K562 (cell line): ENCODE measurements at regions not wholly inside any gene's neighbourhood (a gene's known extent, or its start where the extent isn't known, plus 50 kb on each side); places are given as distances from the start of the nearest gene placed in this dataset.
"Not testable (repeated sequence)": the region's sequence is repeated elsewhere in the genome, so short reads cannot be mapped to it uniquely, and the experiment has no call there.

Experiments used
- ATAC-seq: fragments of 200-7000 bp; cut with Tn5 transposase; 3 replicates; pipeline ENCODE4 v1.9.1; 2020; ENCODE audit warnings: moderate library complexity
- BruUV-seq: library from RNA; stranded (reverse); fragments of 400-500 nt; replicated peaks from 2 replicates; lab custom pipeline; 2021; lab: Mats Ljungman, UMichigan
- CTCF ChIA-PET: fragments of 300-600 bp; formaldehyde crosslinking; extraction: SDS; loops from one replicate; lab custom pipeline; 2021; ENCODE audit warnings: low intra/inter-chr PET ratio; lab: Yijun Ruan, JAX
- POLR2A ChIA-PET: fragments of 300-600, 350-650 bp; sonication (Branson Sonifier 250); formaldehyde crosslinking; extraction: SDS; loops from one replicate; lab custom pipeline; 2021; ENCODE audit warnings: antibody characterized with exemption, inconsistent platforms; lab: Yijun Ruan, JAX
- DNase-seq, 4 experiments: peaks; one replicate each; pipeline versions ENCODE4 v3.0.0 to v3.0.0-alpha.2; 2011 to 2018; ENCODE audit warnings: low spot score in 3 of 4, mixed read lengths in 3 of 4; ENCODE audit errors: extremely low read depth in 1 of 4
- FAIRE-seq: peaks from 2 replicates; lab custom pipeline; 2011; peaks lifted over from hg19 to GRCh38; lab: Jason Lieb, UNC
- H2AFZ ChIP-seq: 2 replicates; pipeline ENCODE4 v1.6.0; 2011; ENCODE audit warnings: low read depth, low read length, control low read depth, inconsistent platforms
- H3K27ac ChIP-seq: fragments of 200-600 bp; 3 replicates; pipeline ENCODE4 v1.8.0; 2011; ENCODE audit warnings: low read depth, mild to moderate bottlenecking, control low read depth, inconsistent platforms, low read length, moderate library complexity, mixed read lengths; ENCODE audit errors: extremely low read depth
- H3K27me3 ChIP-seq, 2 experiments: fragments of 300-600 bp in 1 of 2; 2 replicates in 1 of 2; 3 replicates in 1 of 2; pipeline versions ENCODE4 v1.6.0 to v1.8.0; 2011; ENCODE audit warnings: inconsistent platforms in 2 of 2, low read length in 2 of 2, mild to moderate bottlenecking in 1 of 2, mixed read lengths in 1 of 2, moderate library complexity in 1 of 2; ENCODE audit not compliant: control insufficient read depth in 2 of 2, insufficient read depth in 2 of 2
- H3K36me3 ChIP-seq: fragments of 300-600 bp; 3 replicates; pipeline ENCODE4 v1.8.0; 2011; ENCODE audit warnings: mild to moderate bottlenecking, low read length, inconsistent platforms; ENCODE audit not compliant: control insufficient read depth, insufficient read depth
- H3K4me1 ChIP-seq, 2 experiments: fragments of 200-600 bp in 1 of 2; replicated peaks in 1 of 2; 2 replicates in 1 of 2; 3 replicates in 1 of 2; pipeline versions ENCODE4 v1.5.1 to v1.8.0; 2011; ENCODE audit warnings: inconsistent platforms in 2 of 2, low read length in 2 of 2, mild to moderate bottlenecking in 1 of 2, mixed read lengths in 1 of 2, moderate library complexity in 1 of 2; ENCODE audit not compliant: control insufficient read depth in 2 of 2, insufficient read depth in 2 of 2
- H3K4me2 ChIP-seq: 2 replicates; pipeline ENCODE4 v1.6.1; 2011; ENCODE audit warnings: low read length, control low read depth, inconsistent platforms, mixed read lengths; ENCODE audit not compliant: insufficient read depth
- H3K4me3 ChIP-seq: fragments of 200-600 bp; sonication (generic), shearing (Covaris generic); 2 replicates; pipeline ENCODE4 v1.5.1; 2016; ENCODE audit warnings: control low read depth, inconsistent platforms
- H3K79me2 ChIP-seq: fragments of 200-600 bp; 3 replicates; pipeline ENCODE4 v1.8.0; 2011; ENCODE audit warnings: low read length, inconsistent platforms; ENCODE audit not compliant: control insufficient read depth, insufficient read depth
- H3K9ac ChIP-seq, 2 experiments: 2 replicates each; pipeline versions ENCODE4 v1.6.0 to v1.6.1; 2011; ENCODE audit warnings: low read depth in 2 of 2, low read length in 2 of 2, control low read depth in 1 of 2, inconsistent platforms in 1 of 2, mild to moderate bottlenecking in 1 of 2, mixed read lengths in 1 of 2; ENCODE audit not compliant: insufficient read depth in 1 of 2
- H3K9me1 ChIP-seq: one replicate; pipeline ENCODE4 v1.6.0; 2011; ENCODE audit warnings: inconsistent platforms, mild to moderate bottlenecking, low read length, moderate library complexity; ENCODE audit not compliant: control insufficient read depth, insufficient read depth
- H3K9me3 ChIP-seq: replicated peaks from 2 replicates; pipeline ENCODE4 v1.5.1; 2011; ENCODE audit warnings: low read depth, low read length, inconsistent platforms; ENCODE audit not compliant: control insufficient read depth, insufficient read depth
- H4K20me1 ChIP-seq: replicated peaks from 2 replicates; pipeline ENCODE4 v1.6.1; 2011; ENCODE audit warnings: low read length, inconsistent platforms, mixed read lengths; ENCODE audit not compliant: control insufficient read depth, insufficient read depth
- HMG20A ChIP-seq: fragments of 450-650 bp; formaldehyde crosslinking; conservative IDR thresholded peaks from 2 replicates; pipeline ENCODE4 v1.4.0; 2020; ENCODE audit warnings: mild to moderate bottlenecking, mixed read lengths
- RCOR1 ChIP-seq, 2 experiments: IDR thresholded peaks; 2 replicates each; pipeline ENCODE4 v1.6.1; 2012; ENCODE audit warnings: low read depth in 2 of 2, low read length in 2 of 2, borderline replicate concordance in 1 of 2, improper control_type of control experiment in 1 of 2
- SRSF9 ChIP-seq: fragments of 200-400 bp; formaldehyde crosslinking; IDR thresholded peaks from 2 replicates; pipeline ENCODE4 v1.6.1; 2017; ENCODE audit warnings: low read depth, low read length, borderline replicate concordance
- TCF3 ChIP-seq: sonication (generic); formaldehyde crosslinking; IDR thresholded peaks from 2 replicates; pipeline ENCODE4 v1.4.0; 2020; ENCODE audit warnings: mild to moderate bottlenecking, missing genetic modification reagents
- WGBS: fragments of 100-300 bp; shearing (Covaris generic); methylation state at CpG from one replicate; pipeline ENCODE4 v1.1.6; 2016; ENCODE audit warnings: low coverage, mixed read lengths; ENCODE audit not compliant: insufficient coverage; ENCODE audit errors: missing lambda C conversion rate; 5-methylcytosine and 5-hydroxymethylcytosine counted together
- in situ Hi-C: fragments of 300-500 bp; cut with MboI; formaldehyde crosslinking; loops from 4 replicates; pipeline ENCODE4 v1.15.0; 2018; ENCODE audit warnings: inconsistent platforms, mixed read lengths
- intact Hi-C: fragments of 100-400 bp; cut with micrococcal nuclease; formaldehyde crosslinking; loops from 2 replicates; pipeline ENCODE4 v1.14.2; 2022

DNA sequence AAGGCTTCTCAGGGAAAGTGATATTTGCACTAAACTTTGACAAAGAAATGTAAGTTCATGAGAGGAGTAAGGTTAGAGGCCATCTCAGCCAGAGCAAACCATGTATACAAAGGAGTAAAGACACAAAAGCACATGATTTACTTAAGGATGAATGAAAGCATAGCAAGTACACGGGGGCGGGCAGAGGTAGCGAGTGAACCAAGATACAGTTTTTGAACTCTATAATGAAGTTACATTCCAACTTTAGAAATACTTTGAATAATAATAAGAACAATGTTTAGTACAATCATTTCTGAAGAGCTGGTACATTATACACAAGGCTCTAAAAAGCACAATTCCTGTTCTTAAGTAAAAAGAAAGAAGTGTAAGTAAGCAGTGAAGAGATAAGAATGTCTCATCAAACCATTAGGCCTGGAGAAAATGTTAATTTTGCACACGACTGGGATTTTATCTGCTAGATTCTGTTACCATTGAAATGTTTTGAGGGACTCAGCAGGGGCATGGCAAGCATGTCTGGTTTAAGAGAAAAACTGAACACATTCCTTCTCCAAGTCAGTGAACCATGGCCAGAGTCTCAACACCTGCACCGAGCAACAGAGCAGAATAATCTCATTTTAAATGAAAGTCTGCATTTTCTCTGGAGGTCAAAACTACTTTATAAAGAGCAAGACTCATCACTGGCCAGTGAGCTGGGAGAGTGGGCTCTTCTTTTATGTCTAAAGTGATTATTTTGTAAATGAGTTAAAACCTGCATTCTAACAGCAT, 147.6 kb upstream of the TRPM3 start (continued):
- no peak for TF ChIP-seq HMG20A
- no peak for TF ChIP-seq RCOR1 (IDR thresholded peaks at IDR 0.05; ENCODE audit: borderline replicate concordance in 1 of 2, low read depth in 2 of 2, low read length in 2 of 2)
- TF ChIP-seq, all 486 proteins: peak for 0

DNA sequence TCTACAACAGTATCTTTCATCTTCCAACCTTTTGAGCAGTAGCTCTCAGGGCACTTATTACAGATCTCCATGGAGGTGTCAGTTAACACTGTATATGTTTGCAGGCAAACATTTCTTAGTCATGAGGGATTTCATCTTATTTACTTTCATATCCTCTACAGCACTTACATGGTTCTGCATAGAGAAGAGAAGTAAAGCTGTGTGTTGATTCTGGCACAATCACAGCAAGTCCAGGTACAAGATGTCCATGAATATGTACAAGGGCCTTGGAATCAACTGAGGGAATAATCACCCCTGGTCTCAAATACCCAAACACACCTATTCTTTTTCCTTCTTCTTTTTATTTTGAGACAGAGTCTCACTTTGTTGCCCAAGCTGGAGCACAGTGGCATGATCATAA, 142.0 kb upstream of the TRPM3 start:
- no peak for DNase-seq
- ATAC-seq, result no peak
- no peak overlapping the region for H3K9ac ChIP-seq
- in situ Hi-C loops, result no loop called here
- POLR2A ChIA-PET, result no interaction called here
- TF ChIP-seq SRSF9 (no peak), TCF3 (CRISPR knock-in tag) (no peak)
- BruUV-seq, result no TSS peak
- no peaks in the 10 kb centered on the region for H3K36me3 ChIP-seq
- no peaks in the 10 kb centered on the region for H3K9me1 ChIP-seq
- no peak overlapping the region for H3K4me2 ChIP-seq
- CTCF ChIA-PET, result no interaction called here
- H3K9me3 ChIP-seq, result no peaks in the 10 kb centered on the region
- no peak overlapping the region for H3K27ac ChIP-seq
- H3K27me3 ChIP-seq, result no peaks in the 10 kb centered on the region
- no peak for FAIRE-seq
- intact Hi-C loops, result no loop called here
- no peak overlapping the region for H3K4me3 ChIP-seq
- H2AFZ ChIP-seq, result no peak overlapping the region
- H3K4me1 ChIP-seq, result no peaks in the 10 kb centered on the region
- no peaks in the 10 kb centered on the region for H4K20me1 ChIP-seq
- H3K79me2 ChIP-seq, result no peaks in the 10 kb centered on the region

DNA sequence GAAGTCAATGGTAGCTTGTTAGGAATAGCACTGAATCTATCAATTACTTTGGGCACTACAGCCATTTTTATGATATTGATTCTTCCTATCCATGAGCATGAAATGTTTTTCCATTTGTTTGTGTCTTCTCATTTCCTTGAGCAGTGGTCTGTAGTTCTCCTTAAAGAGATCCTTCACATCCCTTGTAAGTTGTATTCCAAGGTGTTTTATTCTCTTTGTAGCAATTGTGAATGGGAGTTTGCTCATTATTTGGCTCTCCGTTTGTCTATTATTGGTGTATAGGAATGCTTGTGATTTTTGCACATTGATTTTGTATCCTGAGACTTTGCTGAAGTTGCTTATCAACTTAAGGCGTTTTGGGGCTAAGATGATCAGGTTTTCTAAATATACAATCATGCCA, 139.0 kb upstream of the TRPM3 start:
- H3K4me1 ChIP-seq, CTCF ChIA-PET, BruUV-seq, POLR2A ChIA-PET, H3K4me2 ChIP-seq, H3K36me3 ChIP-seq, DNase-seq, H2AFZ ChIP-seq, H3K27me3 ChIP-seq, H3K9me1 ChIP-seq, H3K27ac ChIP-seq, H3K9ac ChIP-seq, FAIRE-seq, ATAC-seq, H3K4me3 ChIP-seq, H4K20me1 ChIP-seq, H3K9me3 ChIP-seq, intact Hi-C loops, in situ Hi-C loops, H3K79me2 ChIP-seq: not testable (repeated sequence)
- 0% methylated on average over 2 of the region's 2 CpGs for WGBS
